HepG2 (cell line): ENCODE measurements at regions not wholly inside any gene's neighbourhood (a gene's known extent, or its start where the extent isn't known, plus 50 kb on each side); places are given as distances from the start of the nearest gene placed in this dataset.

Experiments used
- BCL3 ChIP-seq: sonication (generic); formaldehyde crosslinking; IDR thresholded peaks from 2 replicates; pipeline ENCODE4 v1.5.1; 2020; ENCODE audit warnings: mild to moderate bottlenecking, missing genetic modification reagents, moderate library complexity
- DNMT3B ChIP-seq: conservative IDR thresholded peaks from 2 replicates; pipeline ENCODE4 v1.6.1; 2016; ENCODE audit warnings: missing biosample characterization, control low read depth
- FIP1L1 ChIP-seq: fragments of 200-400 bp; formaldehyde crosslinking; IDR thresholded peaks from 2 replicates; pipeline ENCODE4 v1.6.1; 2018; ENCODE audit warnings: low read depth, mild to moderate bottlenecking, low read length, moderate library complexity, borderline replicate concordance; ENCODE audit not compliant: insufficient read depth
- HCFC1 ChIP-seq: fragments of 150-350 bp; IDR thresholded peaks from 2 replicates; pipeline ENCODE4 v1.6.1; 2014; ENCODE audit warnings: low read depth, low read length
- HNRNPL ChIP-seq: fragments of 200-400 bp; formaldehyde crosslinking; IDR thresholded peaks from 2 replicates; pipeline ENCODE4 v1.6.1; 2017; ENCODE audit warnings: mild to moderate bottlenecking, low read depth, low read length
- JUNB ChIP-seq: sonication (generic); formaldehyde crosslinking; IDR thresholded peaks from 2 replicates; pipeline ENCODE4 v1.8.0; 2022; ENCODE audit warnings: missing genetic modification reagents, mild to moderate bottlenecking, borderline replicate concordance
- MAF1 ChIP-seq: sonication (generic); formaldehyde crosslinking; IDR thresholded peaks from 2 replicates; pipeline ENCODE4 v1.5.0; 2020; ENCODE audit warnings: missing genetic modification reagents, borderline replicate concordance
- MAFK ChIP-seq, 2 experiments: IDR thresholded peaks in 1 of 2; conservative IDR thresholded peaks in 1 of 2; 2 replicates each; pipeline ENCODE4 v1.6.1; 2011; ENCODE audit warnings: improper control_type of control experiment in 2 of 2, low read length in 2 of 2
- PITX1 ChIP-seq: sonication (generic); formaldehyde crosslinking; IDR thresholded peaks from 2 replicates; pipeline ENCODE4 v1.5.1; 2020; ENCODE audit warnings: mild to moderate bottlenecking, missing genetic modification reagents
- RAD21 ChIP-seq: fragments of 450-650 bp; formaldehyde crosslinking; IDR thresholded peaks from 2 replicates; pipeline ENCODE4 v1.5.0; 2020; ENCODE audit warnings: mild to moderate bottlenecking
- RBFOX2 ChIP-seq: fragments of 200-400 bp; formaldehyde crosslinking; IDR thresholded peaks from 2 replicates; pipeline ENCODE4 v1.6.1; 2017; ENCODE audit warnings: low read depth, mild to moderate bottlenecking, low read length
- SETDB1 ChIP-seq: sonication (generic); formaldehyde crosslinking; IDR thresholded peaks from 2 replicates; pipeline ENCODE4 v1.5.1; 2020; ENCODE audit warnings: missing genetic modification reagents, mild to moderate bottlenecking, borderline replicate concordance
- TRIM22 ChIP-seq: fragments of 450-650 bp; IDR thresholded peaks from 2 replicates; pipeline ENCODE4 v1.6.1; 2017
- ZC3H13 ChIP-seq: sonication (generic); formaldehyde crosslinking; IDR thresholded peaks from 2 replicates; pipeline ENCODE4 v1.8.1; 2023; ENCODE audit warnings: mild to moderate bottlenecking, missing genetic modification reagents, moderate library complexity
- ZNF441 ChIP-seq: sonication (generic); formaldehyde crosslinking; IDR thresholded peaks from 2 replicates; pipeline ENCODE4 v1.7.0; 2021; ENCODE audit warnings: missing genetic modification reagents, borderline replicate concordance
- ZNF563 ChIP-seq: sonication (generic); formaldehyde crosslinking; IDR thresholded peaks from 2 replicates; pipeline ENCODE4 v1.8.0; 2022; ENCODE audit warnings: mild to moderate bottlenecking, moderate library complexity, missing genetic modification reagents
- ZNF678 ChIP-seq: sonication (generic); formaldehyde crosslinking; IDR thresholded peaks from 2 replicates; pipeline ENCODE4 v1.4.0; 2020; ENCODE audit warnings: mild to moderate bottlenecking, missing genetic modification reagents
- ZSCAN9 ChIP-seq: IDR thresholded peaks from 2 replicates; pipeline ENCODE4 v1.6.1; 2016; ENCODE audit warnings: borderline replicate concordance

GRCh38 chr2:42977270-42978174 is 185.1 kb upstream of the HAAO start (continued):
- TF ChIP-seq PITX1 (no peak), ZC3H13 (CRISPR knock-in tag) (no peak), DNMT3B (CRISPR knock-in tag) (no peak), ZNF563 (CRISPR knock-in tag) (0 out of 2 replicates have a peak, but pooled peaks have one; percentile 13), SETDB1 (CRISPR knock-in tag) (no peak), MAF1 (CRISPR knock-in tag) (0 out of 2 replicates have a peak, but pooled peaks have one; percentile 5), ZSCAN9 (CRISPR knock-in tag) (no peak), JUNB (no peak), BCL3 (CRISPR knock-in tag) (no peak), TRIM22 (no peak), HCFC1 (no peak), MAFK (conservative IDR thresholded peaks at IDR 0.05 in 1 of 2, IDR thresholded peaks at IDR 0.05 in 1 of 2; ENCODE audit: low read length in 2 of 2) (no peak), HNRNPL (0 out of 2 replicates have a peak, but pooled peaks have one; percentile 53), ZNF678 (CRISPR knock-in tag) (no peak), ZNF441 (CRISPR knock-in tag) (0 out of 2 replicates have a peak, but pooled peaks have one; percentile 8), FIP1L1 (0 out of 2 replicates have a peak, but pooled peaks have one; percentile 1), RAD21 (no peak), RBFOX2 (no peak)
- TF ChIP-seq, all 625 proteins: peak for 24
